ENCODE measurements at regions not wholly inside any gene's neighbourhood (a gene's known extent, or its start where the extent isn't known, plus 50 kb on each side); places are given as distances from the start of the nearest gene placed in this dataset.

DNA sequence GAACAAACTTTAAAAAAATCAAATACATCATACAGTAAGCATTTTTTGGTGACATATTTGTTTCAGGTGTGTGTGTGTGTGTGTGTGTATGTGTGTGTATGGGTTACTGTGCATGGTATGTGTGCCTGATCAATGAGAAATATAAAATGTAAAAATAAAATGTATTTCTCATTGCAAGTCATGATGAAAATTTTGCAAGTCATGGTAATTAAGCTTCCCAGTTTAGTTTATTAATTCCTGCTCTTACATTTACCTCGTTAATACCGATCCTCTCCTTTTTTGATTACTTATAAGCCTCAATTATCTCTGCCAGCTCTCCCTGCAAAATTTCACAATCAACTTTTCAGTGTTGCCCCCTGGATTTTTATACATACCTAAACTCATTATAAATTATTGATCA, 114.6 kb upstream of the ADGRL3 start:
- no peak for DNase-seq (ENCODE audit: extremely low read depth, low read depth)
- H3K4me3 ChIP-seq (replicated peaks; ENCODE audit: low read depth, low read length): no peak overlapping the region
- TF ChIP-seq, protein P1, sequence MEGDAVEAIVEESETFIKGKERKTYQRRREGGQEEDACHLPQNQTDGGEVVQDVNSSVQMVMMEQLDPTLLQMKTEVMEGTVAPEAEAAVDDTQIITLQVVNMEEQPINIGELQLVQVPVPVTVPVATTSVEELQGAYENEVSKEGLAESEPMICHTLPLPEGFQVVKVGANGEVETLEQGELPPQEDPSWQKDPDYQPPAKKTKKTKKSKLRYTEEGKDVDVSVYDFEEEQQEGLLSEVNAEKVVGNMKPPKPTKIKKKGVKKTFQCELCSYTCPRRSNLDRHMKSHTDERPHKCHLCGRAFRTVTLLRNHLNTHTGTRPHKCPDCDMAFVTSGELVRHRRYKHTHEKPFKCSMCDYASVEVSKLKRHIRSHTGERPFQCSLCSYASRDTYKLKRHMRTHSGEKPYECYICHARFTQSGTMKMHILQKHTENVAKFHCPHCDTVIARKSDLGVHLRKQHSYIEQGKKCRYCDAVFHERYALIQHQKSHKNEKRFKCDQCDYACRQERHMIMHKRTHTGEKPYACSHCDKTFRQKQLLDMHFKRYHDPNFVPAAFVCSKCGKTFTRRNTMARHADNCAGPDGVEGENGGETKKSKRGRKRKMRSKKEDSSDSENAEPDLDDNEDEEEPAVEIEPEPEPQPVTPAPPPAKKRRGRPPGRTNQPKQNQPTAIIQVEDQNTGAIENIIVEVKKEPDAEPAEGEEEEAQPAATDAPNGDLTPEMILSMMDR (IDR thresholded peaks at IDR 0.05; ENCODE audit: low read depth, low read length, missing control alignments): no peak

DNA sequence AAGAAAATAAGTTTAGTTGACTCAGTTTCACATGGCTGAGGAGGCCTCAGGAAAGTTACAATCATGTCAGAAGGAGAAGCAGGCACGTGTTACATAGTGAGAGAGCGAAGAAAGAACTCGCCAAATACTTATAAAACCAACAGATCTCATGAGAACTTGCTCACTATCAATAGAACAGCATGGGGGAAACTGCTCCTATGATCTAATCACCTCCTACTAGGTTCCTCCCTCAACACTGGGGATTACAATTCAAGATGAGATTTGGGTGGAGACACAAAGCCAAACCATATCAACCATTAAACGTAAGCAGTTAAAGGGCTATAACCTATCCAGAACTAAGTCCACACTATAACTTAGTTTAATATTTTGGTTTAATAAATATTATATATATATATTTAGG, 113.8 kb upstream of the ADGRL3 start:
- TF ChIP-seq, protein P1 (IDR thresholded peaks at IDR 0.05; ENCODE audit: low read depth, low read length, missing control alignments): no peak
- no peak for DNase-seq (ENCODE audit: extremely low read depth, low read depth)
- H3K4me3 ChIP-seq (replicated peaks; ENCODE audit: low read depth, low read length): no peak overlapping the region

DNA sequence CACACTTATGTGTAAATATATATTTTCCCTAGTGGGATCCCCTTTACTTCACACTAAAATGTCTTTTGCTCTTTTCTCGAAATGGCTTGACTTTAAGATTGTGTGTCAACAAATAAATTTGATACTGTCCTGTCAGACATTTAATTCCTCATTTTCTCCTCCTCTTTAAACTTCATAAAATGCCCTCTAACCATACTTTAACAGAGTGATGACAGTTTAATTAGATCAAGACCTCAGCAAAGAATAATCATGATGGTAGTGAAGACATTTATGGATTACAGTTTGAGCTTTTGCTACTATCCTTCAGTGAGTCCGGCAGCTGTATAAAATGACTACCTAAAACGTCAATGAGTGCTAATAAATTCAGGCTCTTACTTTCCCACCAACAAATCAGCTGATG, 113.1 kb upstream of the ADGRL3 start:
- TF ChIP-seq, protein P1 (IDR thresholded peaks at IDR 0.05; ENCODE audit: low read depth, low read length, missing control alignments): no peak
- no peak overlapping the region for H3K4me3 ChIP-seq (replicated peaks; ENCODE audit: low read depth, low read length)
- DNase-seq (ENCODE audit: extremely low read depth, low read depth): no peak

DNA sequence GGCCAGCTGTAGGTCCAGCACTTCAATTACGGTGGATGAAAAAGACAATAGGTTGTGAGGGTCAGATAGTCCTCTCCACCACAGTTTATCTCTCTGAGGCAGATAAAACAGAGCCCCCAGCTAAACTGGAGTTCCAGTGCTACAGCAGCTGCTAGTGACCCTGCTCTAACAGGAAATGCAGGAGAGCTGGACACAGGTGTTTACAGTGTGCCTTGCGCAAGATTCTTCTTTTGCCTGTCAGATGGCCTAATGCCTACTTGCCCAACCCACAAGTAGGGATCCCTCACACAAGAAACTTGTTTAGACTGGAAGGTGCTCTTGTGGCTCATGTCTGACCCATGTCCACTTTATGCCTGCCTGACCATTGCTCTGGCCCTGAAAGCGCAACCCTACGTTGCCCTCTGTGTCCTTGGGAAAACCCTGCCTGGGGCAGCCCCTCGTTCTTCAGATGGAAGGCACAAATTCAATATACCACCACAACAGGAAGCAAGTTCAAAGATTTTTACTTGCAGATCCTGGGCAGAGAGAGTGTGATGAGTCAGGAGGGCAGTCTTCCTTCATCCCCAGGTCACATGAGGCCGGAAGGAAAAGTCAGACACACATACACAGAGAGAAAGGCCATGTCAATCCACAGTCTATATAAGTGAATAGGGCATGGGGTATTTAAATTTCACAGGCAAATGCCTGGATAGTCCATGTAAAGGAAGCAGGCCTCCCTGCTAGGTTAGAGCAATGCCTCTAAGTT, 105.1 kb upstream of the ADGRL3 start:
- TF ChIP-seq, protein P1 (IDR thresholded peaks at IDR 0.05; ENCODE audit: low read depth, low read length, missing control alignments): no peak
- no peak overlapping the region for H3K4me3 ChIP-seq (replicated peaks; ENCODE audit: low read depth, low read length)
- no peak for DNase-seq (ENCODE audit: extremely low read depth, low read depth)

DNA sequence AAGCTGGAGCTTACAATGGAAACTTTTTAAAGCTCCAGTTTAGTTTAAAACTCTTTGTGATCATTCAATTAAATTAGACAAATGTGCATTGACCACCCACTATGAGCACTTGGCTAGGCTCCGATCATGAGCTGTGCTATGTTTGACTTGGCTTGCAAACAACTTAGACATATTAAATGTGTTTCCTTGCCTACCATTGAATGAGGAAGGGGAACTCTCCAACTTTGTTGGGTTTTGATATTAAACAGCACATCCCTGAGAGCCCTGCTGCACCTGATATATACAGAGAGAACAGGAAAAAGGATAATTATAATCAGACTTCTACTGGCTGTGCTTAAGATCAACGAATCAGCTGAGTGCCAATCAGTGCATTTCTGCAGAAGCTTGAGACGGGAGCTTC, 71.4 kb upstream of the ADGRL3 start:
- H3K4me3 ChIP-seq (replicated peaks; ENCODE audit: low read depth, low read length): no peak overlapping the region
- DNase-seq (ENCODE audit: extremely low read depth, low read depth): no peak
- TF ChIP-seq, protein P1 (IDR thresholded peaks at IDR 0.05; ENCODE audit: low read depth, low read length, missing control alignments): no peak

DNA sequence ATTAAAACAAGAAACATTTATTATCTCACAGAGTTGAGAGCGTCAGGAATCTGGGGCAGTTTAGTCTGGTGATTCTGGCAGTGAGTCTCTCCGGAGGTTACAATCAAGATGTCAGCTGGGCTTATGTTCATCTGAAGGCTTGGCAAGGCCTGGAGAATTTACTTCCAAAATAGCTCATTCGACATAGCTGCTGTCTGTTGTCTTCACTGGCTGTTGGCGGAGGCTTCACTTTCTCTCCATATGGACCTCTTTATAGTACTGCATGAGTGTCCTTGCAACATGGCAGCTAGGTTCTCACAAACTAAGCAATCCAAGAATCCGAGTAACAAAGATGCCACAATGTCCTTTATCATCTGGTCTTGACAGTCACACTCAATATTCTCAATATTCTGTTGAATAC, 70.2 kb upstream of the ADGRL3 start:
- DNase-seq (ENCODE audit: extremely low read depth, low read depth): no peak
- TF ChIP-seq, protein P1 (IDR thresholded peaks at IDR 0.05; ENCODE audit: low read depth, low read length, missing control alignments): no peak
- no peak overlapping the region for H3K4me3 ChIP-seq (replicated peaks; ENCODE audit: low read depth, low read length)

DNA sequence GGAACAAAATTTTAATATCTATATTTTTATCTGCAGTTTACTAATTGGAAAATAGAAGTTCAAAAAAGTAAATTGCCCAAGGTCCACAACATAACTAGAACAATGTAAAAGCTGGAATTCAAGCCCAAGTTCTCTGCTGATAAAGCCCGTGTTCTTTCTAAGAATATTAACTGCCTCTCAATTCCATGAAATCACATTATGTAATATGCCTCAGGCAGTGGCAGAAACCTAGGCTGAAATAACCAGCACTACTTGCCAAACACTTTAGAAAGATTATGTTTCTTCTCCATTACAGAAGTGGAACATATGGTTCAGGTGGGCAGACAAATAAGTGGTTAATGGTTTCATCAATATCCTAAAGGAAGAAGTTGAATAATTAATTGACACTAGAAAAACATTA, 56.7 kb upstream of the ADGRL3 start:
- no peak for DNase-seq (ENCODE audit: extremely low read depth, low read depth)
- TF ChIP-seq, protein P1 (IDR thresholded peaks at IDR 0.05; ENCODE audit: low read depth, low read length, missing control alignments): no peak
- no peak overlapping the region for H3K4me3 ChIP-seq (replicated peaks; ENCODE audit: low read depth, low read length)
